Vagina (tissue), 2 donors: ENCODE measurements at regions not wholly inside any gene's neighbourhood (a gene's known extent, or its start where the extent isn't known, plus 50 kb on each side); places are given as distances from the start of the nearest gene placed in this dataset.

Experiments
- CTCF ChIP-seq, 3 experiments: fragments of 450-650 bp in 2 of 3; fragments of 200-600 bp in 1 of 3; sonication (generic) in 1 of 3; IDR thresholded peaks; one replicate each; pipeline ENCODE4 v1.5.1; 2017 to 2019; ENCODE audit warnings: antibody characterized with exemption in 3 of 3, mild to moderate bottlenecking in 2 of 3, moderate library complexity in 2 of 3
- POLR2A ChIP-seq, 2 donors: fragments of 450-650 bp; IDR thresholded peaks; one replicate each; pipeline ENCODE4 v1.6.1; 2017; ENCODE audit warnings: antibody characterized with exemption in 2 of 2, mild to moderate bottlenecking in 2 of 2, moderate library complexity in 2 of 2

DNA sequence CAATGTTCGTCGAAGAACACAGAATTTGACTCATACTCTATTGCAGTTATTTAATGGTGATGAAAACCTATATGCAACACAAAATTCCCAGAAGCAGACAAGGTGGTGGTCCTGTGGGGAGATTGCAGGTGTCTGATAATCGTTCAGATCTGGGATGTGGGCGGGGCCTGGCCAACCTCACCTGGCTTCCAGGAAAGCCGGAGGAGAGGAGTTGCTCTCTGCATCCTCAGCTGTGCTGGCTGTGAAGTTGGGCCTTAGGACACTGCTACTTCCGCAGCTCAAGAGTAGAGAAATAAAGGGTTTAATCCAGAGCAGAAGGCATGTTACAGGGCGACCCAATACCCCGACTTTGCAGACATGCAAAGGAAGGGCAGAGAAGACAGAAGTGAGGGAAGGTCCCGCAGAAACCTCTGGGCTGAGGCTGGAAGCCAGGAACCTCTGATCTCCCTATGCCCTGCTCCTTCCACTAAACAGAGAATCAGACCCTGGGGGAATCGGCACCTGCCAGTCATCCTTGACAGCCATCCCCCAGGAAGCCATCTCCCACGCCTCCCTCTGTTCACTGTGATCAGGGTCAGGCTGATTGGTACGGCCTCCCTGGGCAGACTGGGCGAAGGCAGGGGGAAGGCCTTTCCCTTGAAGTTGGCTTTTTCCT is 590.3 kb downstream of the AJAP1 start:
- no peak for TF ChIP-seq POLR2A (IDR thresholded peaks at IDR 0.05)
- TF ChIP-seq CTCF (IDR thresholded peaks at IDR 0.05): no peak
